PC-3 (cell line): ENCODE measurements at regions not wholly inside any gene's neighbourhood (a gene's known extent, or its start where the extent isn't known, plus 50 kb on each side); places are given as distances from the start of the nearest gene placed in this dataset.

Experiments
- CTCF ChIP-seq: fragments of 300-600 bp; sonication (generic); conservative IDR thresholded peaks from 2 replicates; pipeline ENCODE4 v1.5.1; 2017; ENCODE audit warnings: antibody characterized with exemption, low read depth, mild to moderate bottlenecking, low read length
- EZH2phosphoT487 ChIP-seq: fragments of 300-600 bp; sonication (generic); IDR thresholded peaks from 2 replicates; pipeline ENCODE4 v1.6.1; 2018; ENCODE audit warnings: mild to moderate bottlenecking, antibody characterized with exemption, low read length, borderline replicate concordance

- TF ChIP-seq CTCF = no peak
- TF ChIP-seq EZH2phosphoT487 = no peak
Measured at GRCh38 chr2:108115868-108116267, 123.9 kb upstream of the SULT1C3 start.
